Parathyroid adenoma (tissue), 2 donors: ENCODE measurements at regions not wholly inside any gene's neighbourhood (a gene's known extent, or its start where the extent isn't known, plus 50 kb on each side); places are given as distances from the start of the nearest gene placed in this dataset.

Experiments
- H2AFZ ChIP-seq: fragments of 300-600 bp; sonication (generic); one replicate; pipeline ENCODE4 v1.7.0; 2017; ENCODE audit warnings: antibody characterized with exemption, mild to moderate bottlenecking
- H3K27ac ChIP-seq: fragments of 300-600 bp; sonication (generic); one replicate; pipeline ENCODE4 v1.7.0; 2017
- H3K27me3 ChIP-seq: fragments of 300-600 bp; sonication (generic); one replicate; pipeline ENCODE4 v1.7.0; 2017; ENCODE audit warnings: low read length; ENCODE audit not compliant: control insufficient read depth, insufficient read depth
- H3K36me3 ChIP-seq: fragments of 300-600 bp; sonication (generic); one replicate; pipeline ENCODE4 v1.7.0; 2017; ENCODE audit warnings: low read length; ENCODE audit not compliant: control insufficient read depth, insufficient read depth
- H3K4me1 ChIP-seq: fragments of 300-600 bp; sonication (generic); one replicate; pipeline ENCODE4 v1.7.0; 2017; ENCODE audit warnings: control low read depth
- H3K4me2 ChIP-seq: fragments of 300-600 bp; sonication (generic); one replicate; pipeline ENCODE4 v1.7.0; 2017; ENCODE audit warnings: low read length
- H3K4me3 ChIP-seq: fragments of 300-600 bp; sonication (generic); one replicate; pipeline ENCODE4 v1.7.0; 2017; ENCODE audit warnings: low read depth, low read length
- H3K79me2 ChIP-seq: fragments of 300-600 bp; sonication (generic); one replicate; pipeline ENCODE4 v1.7.0; 2017; ENCODE audit warnings: control low read depth
- H3K9ac ChIP-seq: fragments of 300-600 bp; sonication (generic); one replicate; pipeline ENCODE4 v1.7.0; 2017; ENCODE audit warnings: mild to moderate bottlenecking
- H3K9me3 ChIP-seq: fragments of 300-600 bp; sonication (generic); one replicate; pipeline ENCODE4 v1.7.0; 2017; ENCODE audit warnings: low read length; ENCODE audit not compliant: control insufficient read depth
- CTCF ChIP-seq: fragments of 300-600 bp; sonication (generic); IDR thresholded peaks from one replicate; pipeline ENCODE4 v1.7.0; 2017; ENCODE audit warnings: antibody characterized with exemption, mild to moderate bottlenecking
- donor health status: primary hyperparathyroidism.

GRCh38 chr2:150225030-150225429 is 262.4 kb downstream of the RND3 start:
- Histone ChIP-seq H3K4me3 (no peak overlapping the region), H3K27ac (no peak overlapping the region), H3K4me1 (no peaks in the 10 kb centered on the region), H3K27me3 (no peaks in the 10 kb centered on the region), H3K36me3 (no peaks in the 10 kb centered on the region), H2AFZ (no peak overlapping the region), H3K9me3 (no peaks in the 10 kb centered on the region), H3K79me2 (no peaks in the 10 kb centered on the region), H3K9ac (no peak overlapping the region), H3K4me2 (no peak overlapping the region)
- TF ChIP-seq CTCF = no peak

GRCh38 chr2:150224321-150224720 is 263.1 kb downstream of the RND3 start:
- no peaks in the 10 kb centered on the region for H3K27me3 ChIP-seq
- no peak overlapping the region for H2AFZ ChIP-seq
- no peaks in the 10 kb centered on the region for H3K9me3 ChIP-seq
- H3K27ac ChIP-seq = no peak overlapping the region
- H3K4me1 ChIP-seq = no peaks in the 10 kb centered on the region
- H3K36me3 ChIP-seq = no peaks in the 10 kb centered on the region
- no peak for TF ChIP-seq CTCF
- no peaks in the 10 kb centered on the region for H3K79me2 ChIP-seq
- no peak overlapping the region for H3K9ac ChIP-seq
- no peak overlapping the region for H3K4me2 ChIP-seq
- no peak overlapping the region for H3K4me3 ChIP-seq

- H3K9ac ChIP-seq = no peak overlapping the region
- no peak overlapping the region for H3K4me2 ChIP-seq
- H3K36me3 ChIP-seq = no peaks in the 10 kb centered on the region
- no peaks in the 10 kb centered on the region for H3K4me1 ChIP-seq
- no peaks in the 10 kb centered on the region for H3K9me3 ChIP-seq
- H3K27ac ChIP-seq = no peak overlapping the region
- no peak overlapping the region for H3K4me3 ChIP-seq
- no peaks in the 10 kb centered on the region for H3K27me3 ChIP-seq
- H2AFZ ChIP-seq = no peak overlapping the region
- H3K79me2 ChIP-seq = no peaks in the 10 kb centered on the region
- TF ChIP-seq CTCF = no peak
Measured at GRCh38 chr2:150222942-150223341, 264.5 kb downstream of the RND3 start.

DNA sequence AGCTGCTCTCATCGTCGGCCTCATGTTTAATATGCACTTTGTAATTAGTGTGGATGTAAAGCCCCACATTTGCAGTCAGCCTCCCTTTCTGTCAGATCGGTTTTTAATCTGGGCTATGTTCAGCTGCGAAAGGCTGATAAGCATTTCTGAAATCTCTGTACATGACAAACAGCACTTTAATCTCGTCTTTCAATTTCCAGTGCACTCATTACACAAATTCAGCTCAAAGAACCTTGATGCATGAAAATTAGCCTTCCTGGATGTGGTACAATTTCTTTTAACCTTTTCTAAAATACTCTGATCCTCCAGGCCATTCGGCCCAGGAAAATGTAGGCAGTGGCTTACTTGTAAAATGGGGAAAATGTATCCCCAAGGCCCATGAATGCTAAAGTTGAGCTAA is 265.1 kb downstream of the RND3 start:
- H3K27me3 ChIP-seq = no peaks in the 10 kb centered on the region
- H3K79me2 ChIP-seq = no peaks in the 10 kb centered on the region
- no peaks in the 10 kb centered on the region for H3K36me3 ChIP-seq
- no peak overlapping the region for H3K4me2 ChIP-seq
- H2AFZ ChIP-seq = no peak overlapping the region
- H3K9me3 ChIP-seq = peaks cover 2% of the 10 kb centered on the region
- H3K4me3 ChIP-seq = no peak overlapping the region
- no peaks in the 10 kb centered on the region for H3K4me1 ChIP-seq
- H3K27ac ChIP-seq = no peak overlapping the region
- TF ChIP-seq CTCF = no peak
- no peak overlapping the region for H3K9ac ChIP-seq

DNA sequence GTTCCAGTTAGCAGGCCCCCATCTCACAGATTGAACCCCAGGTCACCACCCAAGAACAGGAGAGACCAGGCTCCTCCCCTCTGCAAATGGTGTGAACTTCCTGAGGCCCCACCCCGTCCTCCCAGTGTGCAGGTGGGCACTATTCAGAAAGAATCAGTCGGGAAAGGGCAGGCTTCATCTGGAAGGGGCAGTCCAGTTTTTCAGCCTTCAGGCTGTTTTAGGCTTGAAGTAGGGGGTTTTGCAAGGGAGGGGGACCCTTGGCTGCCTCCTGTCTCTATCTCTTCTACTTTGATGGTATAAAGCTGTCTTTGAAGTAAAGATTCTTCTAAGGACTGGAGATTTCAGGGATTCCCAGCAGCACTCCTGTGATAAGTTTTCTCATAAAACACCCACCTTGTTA is 267.6 kb downstream of the RND3 start:
- H3K4me2 ChIP-seq = no peak overlapping the region
- H3K4me1 ChIP-seq = no peaks in the 10 kb centered on the region
- H3K4me3 ChIP-seq = no peak overlapping the region
- H2AFZ ChIP-seq = no peak overlapping the region
- H3K79me2 ChIP-seq = no peaks in the 10 kb centered on the region
- peaks cover 2% of the 10 kb centered on the region for H3K9me3 ChIP-seq
- TF ChIP-seq CTCF = no peak
- no peak overlapping the region for H3K27ac ChIP-seq
- H3K36me3 ChIP-seq = no peaks in the 10 kb centered on the region
- H3K27me3 ChIP-seq = no peaks in the 10 kb centered on the region
- no peak overlapping the region for H3K9ac ChIP-seq
